Lower lobe of right lung (tissue), 2 donors: ENCODE measurements at regions not wholly inside any gene's neighbourhood (a gene's known extent, or its start where the extent isn't known, plus 50 kb on each side); places are given as distances from the start of the nearest gene placed in this dataset.

Experiments
- ATAC-seq, 2 donors: fragments of 200-7000 bp; cut with Tn5 transposase; one replicate each; pipeline ENCODE4 v1.9.1; 2020 to 2022; ENCODE audit warnings: mild to moderate bottlenecking in 2 of 2, moderate library complexity in 2 of 2
- DNase-seq: peaks from one replicate; pipeline ENCODE4 v3.0.0-alpha.2; 2020
- H3K27ac ChIP-seq: fragments of 200-600 bp; one replicate; pipeline ENCODE4 v1.8.0; 2022
- H3K27me3 ChIP-seq: fragments of 200-600 bp; one replicate; pipeline ENCODE4 v1.8.0; 2022; ENCODE audit warnings: low read depth
- H3K36me3 ChIP-seq: fragments of 200-600 bp; one replicate; pipeline ENCODE4 v1.8.0; 2022; ENCODE audit warnings: mild to moderate bottlenecking
- H3K4me1 ChIP-seq: fragments of 200-600 bp; one replicate; pipeline ENCODE4 v1.8.0; 2022
- H3K4me3 ChIP-seq: fragments of 200-600 bp; one replicate; pipeline ENCODE4 v1.8.0; 2022; ENCODE audit warnings: mild to moderate bottlenecking
- H3K9me3 ChIP-seq: fragments of 200-600 bp; one replicate; pipeline ENCODE4 v1.8.0; 2022
- CTCF ChIP-seq: fragments of 200-600 bp; IDR thresholded peaks from one replicate; pipeline ENCODE4 v1.8.0; 2022; ENCODE audit warnings: antibody characterized with exemption, mild to moderate bottlenecking
- intact Hi-C: fragments of 100-400 bp; cut with DNase I; formaldehyde crosslinking; loops from one replicate; pipeline ENCODE4 v1.11.0; 2022
- donor health status: DM: no; HTN: yes; CAD: no; lungs with severe emphysema.

- peaks cover 34% of the 10 kb centered on the region for H3K27me3 ChIP-seq
- no peak for TF ChIP-seq CTCF
- no peaks in the 10 kb centered on the region for H3K9me3 ChIP-seq
- no peaks in the 10 kb centered on the region for H3K36me3 ChIP-seq
- intact Hi-C loops, result no loop called here
- no peaks in the 10 kb centered on the region for H3K4me1 ChIP-seq
- DNase-seq, result no peak
- H3K27ac ChIP-seq, result no peak overlapping the region
- ATAC-seq, result no peak
- no peak overlapping the region for H3K4me3 ChIP-seq
These were observed 87.2 kb upstream of the CISTR start for GRCh38 chr12:53838978-53839377.

- ATAC-seq (no peak), DNase-seq (no peak)
- H3K9me3 ChIP-seq, result no peaks in the 10 kb centered on the region
- peaks cover 27% of the 10 kb centered on the region for H3K27me3 ChIP-seq
- no peak overlapping the region for H3K27ac ChIP-seq
- H3K4me3 ChIP-seq, result no peak overlapping the region
- no peak for TF ChIP-seq CTCF
- no peaks in the 10 kb centered on the region for H3K4me1 ChIP-seq
- no peaks in the 10 kb centered on the region for H3K36me3 ChIP-seq
- intact Hi-C loops, result no loop called here
These were observed 88.5 kb upstream of the CISTR start for GRCh38 chr12:53840316-53840715.

GRCh38 chr12:53842686-53843085 lies 90.9 kb upstream of the CISTR start:
- peaks cover 18% of the 10 kb centered on the region for H3K27me3 ChIP-seq

DNA sequence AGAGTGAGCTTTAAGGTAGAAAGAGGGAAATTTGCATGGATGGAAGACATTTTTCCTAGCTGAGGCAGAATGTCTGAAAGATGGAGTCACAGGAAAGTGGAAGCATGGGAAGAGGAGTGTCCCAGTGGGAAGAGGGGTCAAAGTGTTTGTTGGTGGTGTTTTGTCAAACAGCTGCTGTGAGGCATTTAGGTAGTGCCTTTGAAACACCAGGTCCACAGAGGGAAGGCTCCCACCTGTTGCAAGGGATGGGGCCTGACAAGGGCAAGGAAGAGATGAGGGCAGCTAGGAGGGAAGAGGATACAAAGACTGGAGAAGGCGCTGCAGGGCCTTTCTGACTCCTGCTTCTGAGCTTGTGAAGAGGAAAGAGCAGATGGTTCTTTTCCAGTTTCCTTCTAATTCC lies 91.8 kb upstream of the CISTR start:
- no peak overlapping the region for H3K4me3 ChIP-seq
- no peak overlapping the region for H3K27ac ChIP-seq
- intact Hi-C loops, result no loop called here
- H3K9me3 ChIP-seq, result no peaks in the 10 kb centered on the region
- no peaks in the 10 kb centered on the region for H3K36me3 ChIP-seq
- no peak for ATAC-seq
- H3K4me1 ChIP-seq, result no peaks in the 10 kb centered on the region
- DNase-seq, result no peak
- peaks cover 18% of the 10 kb centered on the region for H3K27me3 ChIP-seq
- TF ChIP-seq CTCF, result no peak

More at GRCh38 chr12:53842686-53843085, 90.9 kb upstream of the CISTR start:
- intact Hi-C loops, result no loop called here
- ATAC-seq (no peak), DNase-seq (no peak)
- H3K36me3 ChIP-seq, result no peaks in the 10 kb centered on the region
- no peaks in the 10 kb centered on the region for H3K9me3 ChIP-seq
- no peak for TF ChIP-seq CTCF
- no peak overlapping the region for H3K4me3 ChIP-seq
- H3K4me1 ChIP-seq, result no peaks in the 10 kb centered on the region
- H3K27ac ChIP-seq, result no peak overlapping the region

DNA sequence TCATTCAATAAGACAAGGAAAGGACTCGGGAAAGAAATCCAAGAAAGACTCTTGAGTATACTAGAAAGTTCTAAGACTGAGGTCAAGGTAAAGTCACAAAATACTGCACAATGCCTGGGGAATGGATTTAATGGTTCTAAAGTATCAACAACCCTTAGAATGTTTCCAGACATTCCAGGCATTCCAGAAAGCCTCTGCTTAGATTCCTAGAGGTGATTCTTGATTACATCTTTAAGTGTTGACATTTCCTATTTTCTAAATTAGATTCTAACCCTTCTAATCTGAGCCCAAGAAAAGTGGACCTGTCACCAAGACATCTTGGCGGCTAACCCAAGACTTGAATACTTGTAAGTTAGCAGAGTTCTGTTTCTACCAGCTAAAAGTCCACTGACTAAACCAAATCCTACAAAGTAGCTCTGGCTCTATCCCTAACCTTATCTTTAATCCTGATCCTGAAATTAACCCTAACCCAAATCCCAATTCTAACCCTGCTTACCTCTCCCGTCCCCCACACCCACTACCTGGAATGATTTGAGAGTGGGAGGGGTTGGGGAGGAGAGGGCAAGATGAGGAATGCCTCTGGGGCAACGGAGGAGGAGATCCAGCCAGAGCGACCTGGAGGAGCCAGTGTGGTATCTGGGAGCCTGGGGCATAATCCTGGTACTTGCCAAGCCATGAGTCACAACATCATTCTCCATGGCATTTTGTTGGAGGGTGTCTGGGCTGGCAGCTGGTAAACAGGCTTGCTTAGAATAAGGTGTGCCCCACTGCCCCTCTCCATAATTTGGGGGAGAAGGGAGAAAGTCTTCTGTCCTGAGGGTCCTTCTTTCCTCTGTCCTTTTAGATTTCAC lies 93.4 kb upstream of the HOXC13 start:
- no peak overlapping the region for H3K4me3 ChIP-seq
- no peaks in the 10 kb centered on the region for H3K9me3 ChIP-seq
- intact Hi-C loops, result no loop called here
- no peak overlapping the region for H3K27ac ChIP-seq
- H3K4me1 ChIP-seq, result no peaks in the 10 kb centered on the region
- ATAC-seq (peak in 1 of 2 donors; percentile 34), DNase-seq (no peak)
- peaks cover 22% of the 10 kb centered on the region for H3K27me3 ChIP-seq
- H3K36me3 ChIP-seq, result no peaks in the 10 kb centered on the region
- TF ChIP-seq CTCF, result no peak
